ENCODE measurements at regions not wholly inside any gene's neighbourhood (a gene's known extent, or its start where the extent isn't known, plus 50 kb on each side); places are given as distances from the start of the nearest gene placed in this dataset.
A peak's percentile ranks its signal among the peaks of the same experiment; 100 is the strongest.

GRCh38 chr16:5693426-5693825, 595.8 kb upstream of the EEF2KMT start:
- DNase-seq: no peak
- no peak overlapping the region for H3K27ac ChIP-seq (ENCODE audit: low read length)
- H3K36me3 ChIP-seq (ENCODE audit: insufficient read depth, low read length): no peaks in the 10 kb centered on the region
- H4K20me1 ChIP-seq (ENCODE audit: insufficient read depth, low read depth, low read length): no peaks in the 10 kb centered on the region
- no peak overlapping the region for H3K9ac ChIP-seq (ENCODE audit: low read length)
- H3K4me2 ChIP-seq (ENCODE audit: low read depth, low read length, poor library complexity, severe bottlenecking): no peak overlapping the region
- H2AFZ ChIP-seq (ENCODE audit: low read length): no peak overlapping the region
- H3K4me1 ChIP-seq (ENCODE audit: low read length): no peaks in the 10 kb centered on the region
- no peaks in the 10 kb centered on the region for H3K27me3 ChIP-seq (ENCODE audit: low read length)
- H3K79me2 ChIP-seq (ENCODE audit: low read length): no peaks in the 10 kb centered on the region
- H3K4me3 ChIP-seq (ENCODE audit: low read length): no peak overlapping the region
- H3K9me2 ChIP-seq (replicated peaks; ENCODE audit: insufficient read depth, low read length): no peaks in the 10 kb centered on the region
- no peaks in the 10 kb centered on the region for H3K9me3 ChIP-seq (ENCODE audit: low read length)

- no peak overlapping the region for H3K9ac ChIP-seq (ENCODE audit: low read length)
- H3K27ac ChIP-seq (ENCODE audit: low read length): no peak overlapping the region
- no peaks in the 10 kb centered on the region for H3K4me1 ChIP-seq (ENCODE audit: low read length)
- no peak for DNase-seq
- H3K4me3 ChIP-seq (ENCODE audit: low read length): no peak overlapping the region
- H3K27me3 ChIP-seq (ENCODE audit: low read length): no peaks in the 10 kb centered on the region
- H3K9me2 ChIP-seq (replicated peaks; ENCODE audit: insufficient read depth, low read length): peaks cover 2% of the 10 kb centered on the region; the same call in 1 of the 2 replicates
- no peaks in the 10 kb centered on the region for H4K20me1 ChIP-seq (ENCODE audit: insufficient read depth, low read depth, low read length)
- no peaks in the 10 kb centered on the region for H3K9me3 ChIP-seq (ENCODE audit: low read length)
- H3K79me2 ChIP-seq (ENCODE audit: low read length): no peaks in the 10 kb centered on the region
- no peak overlapping the region for H2AFZ ChIP-seq (ENCODE audit: low read length)
- no peaks in the 10 kb centered on the region; the same call in 1 of the 2 replicates for H3K36me3 ChIP-seq (ENCODE audit: insufficient read depth, low read length)
- H3K4me2 ChIP-seq (ENCODE audit: low read depth, low read length, poor library complexity, severe bottlenecking): no peak overlapping the region
These were observed 584.4 kb upstream of the EEF2KMT start for GRCh38 chr16:5681966-5682365.

- Histone ChIP-seq H3K9me2 (replicated peaks; ENCODE audit: insufficient read depth, low read length) (no peaks in the 10 kb centered on the region), H3K4me3 (ENCODE audit: low read length) (no peak overlapping the region), H3K9ac (ENCODE audit: low read length) (no peak overlapping the region), H3K79me2 (ENCODE audit: low read length) (no peaks in the 10 kb centered on the region), H2AFZ (ENCODE audit: low read length) (no peak overlapping the region), H3K9me3 (ENCODE audit: low read length) (no peaks in the 10 kb centered on the region), H3K4me2 (ENCODE audit: low read depth, low read length, poor library complexity, severe bottlenecking) (no peak overlapping the region), H3K4me1 (ENCODE audit: low read length) (no peaks in the 10 kb centered on the region), H3K36me3 (ENCODE audit: insufficient read depth, low read length) (no peaks in the 10 kb centered on the region), H3K27me3 (ENCODE audit: low read length) (no peaks in the 10 kb centered on the region), H4K20me1 (ENCODE audit: insufficient read depth, low read depth, low read length) (no peaks in the 10 kb centered on the region), H3K27ac (ENCODE audit: low read length) (no peak overlapping the region)
- DNase-seq: peak; percentile 48
These were observed 580.8 kb upstream of the EEF2KMT start for GRCh38 chr16:5678371-5678770.

- DNase-seq: no peak
- no peak overlapping the region for H3K27ac ChIP-seq (ENCODE audit: low read length)
- no peak overlapping the region for H2AFZ ChIP-seq (ENCODE audit: low read length)
- no peaks in the 10 kb centered on the region for H3K79me2 ChIP-seq (ENCODE audit: low read length)
- H4K20me1 ChIP-seq (ENCODE audit: insufficient read depth, low read depth, low read length): no peaks in the 10 kb centered on the region
- H3K4me3 ChIP-seq (ENCODE audit: low read length): no peak overlapping the region
- no peaks in the 10 kb centered on the region for H3K4me1 ChIP-seq (ENCODE audit: low read length)
- no peaks in the 10 kb centered on the region for H3K9me2 ChIP-seq (replicated peaks; ENCODE audit: insufficient read depth, low read length)
- no peak overlapping the region for H3K4me2 ChIP-seq (ENCODE audit: low read depth, low read length, poor library complexity, severe bottlenecking)
- H3K9me3 ChIP-seq (ENCODE audit: low read length): no peaks in the 10 kb centered on the region
- H3K36me3 ChIP-seq (ENCODE audit: insufficient read depth, low read length): no peaks in the 10 kb centered on the region
- no peaks in the 10 kb centered on the region for H3K27me3 ChIP-seq (ENCODE audit: low read length)
- H3K9ac ChIP-seq (ENCODE audit: low read length): no peak overlapping the region
These were observed 573.8 kb upstream of the EEF2KMT start for GRCh38 chr16:5671421-5671820.

- H3K9me3 ChIP-seq (ENCODE audit: low read length): no peaks in the 10 kb centered on the region
- no peaks in the 10 kb centered on the region for H3K79me2 ChIP-seq (ENCODE audit: low read length)
- DNase-seq: no peak
- H3K4me1 ChIP-seq (ENCODE audit: low read length): no peaks in the 10 kb centered on the region
- H3K27me3 ChIP-seq (ENCODE audit: low read length): no peaks in the 10 kb centered on the region
- no peak overlapping the region for H3K4me3 ChIP-seq (ENCODE audit: low read length)
- H3K27ac ChIP-seq (ENCODE audit: low read length): no peak overlapping the region
- H4K20me1 ChIP-seq (ENCODE audit: insufficient read depth, low read depth, low read length): no peaks in the 10 kb centered on the region
- H3K9ac ChIP-seq (ENCODE audit: low read length): no peak overlapping the region
- H3K36me3 ChIP-seq (ENCODE audit: insufficient read depth, low read length): no peaks in the 10 kb centered on the region
- no peaks in the 10 kb centered on the region for H3K9me2 ChIP-seq (replicated peaks; ENCODE audit: insufficient read depth, low read length)
- H3K4me2 ChIP-seq (ENCODE audit: low read depth, low read length, poor library complexity, severe bottlenecking): no peak overlapping the region
- no peak overlapping the region for H2AFZ ChIP-seq (ENCODE audit: low read length)
These were observed 572.6 kb upstream of the EEF2KMT start for GRCh38 chr16:5670198-5670597.

- Histone ChIP-seq H3K4me3 (ENCODE audit: low read length) (no peak overlapping the region), H4K20me1 (ENCODE audit: insufficient read depth, low read depth, low read length) (no peaks in the 10 kb centered on the region), H3K9me3 (ENCODE audit: low read length) (no peaks in the 10 kb centered on the region), H3K4me2 (ENCODE audit: low read depth, low read length, poor library complexity, severe bottlenecking) (no peak overlapping the region), H3K79me2 (ENCODE audit: low read length) (no peaks in the 10 kb centered on the region), H3K4me1 (ENCODE audit: low read length) (no peaks in the 10 kb centered on the region), H3K36me3 (ENCODE audit: insufficient read depth, low read length) (no peaks in the 10 kb centered on the region), H3K27ac (ENCODE audit: low read length) (no peak overlapping the region), H3K9ac (ENCODE audit: low read length) (no peak overlapping the region), H2AFZ (ENCODE audit: low read length) (no peak overlapping the region), H3K9me2 (replicated peaks; ENCODE audit: insufficient read depth, low read length) (no peaks in the 10 kb centered on the region), H3K27me3 (ENCODE audit: low read length) (no peaks in the 10 kb centered on the region)
- no peak for DNase-seq
These were observed 571.0 kb upstream of the EEF2KMT start for GRCh38 chr16:5668553-5668952.

- DNase-seq: no peak
- H3K36me3 ChIP-seq (ENCODE audit: insufficient read depth, low read length): no peaks in the 10 kb centered on the region
- no peaks in the 10 kb centered on the region for H3K4me1 ChIP-seq (ENCODE audit: low read length)
- H3K27me3 ChIP-seq (ENCODE audit: low read length): no peaks in the 10 kb centered on the region
- no peak overlapping the region for H3K27ac ChIP-seq (ENCODE audit: low read length)
- H3K9me3 ChIP-seq (ENCODE audit: low read length): no peaks in the 10 kb centered on the region
- H3K4me2 ChIP-seq (ENCODE audit: low read depth, low read length, poor library complexity, severe bottlenecking): no peak overlapping the region
- no peak overlapping the region for H2AFZ ChIP-seq (ENCODE audit: low read length)
- no peak overlapping the region for H3K9ac ChIP-seq (ENCODE audit: low read length)
- no peak overlapping the region for H3K4me3 ChIP-seq (ENCODE audit: low read length)
- no peaks in the 10 kb centered on the region for H4K20me1 ChIP-seq (ENCODE audit: insufficient read depth, low read depth, low read length)
- H3K9me2 ChIP-seq (replicated peaks; ENCODE audit: insufficient read depth, low read length): no peaks in the 10 kb centered on the region
- H3K79me2 ChIP-seq (ENCODE audit: low read length): no peaks in the 10 kb centered on the region
These were observed 568.2 kb upstream of the EEF2KMT start for GRCh38 chr16:5665834-5666233.

- Histone ChIP-seq H4K20me1 (ENCODE audit: insufficient read depth, low read depth, low read length) (no peaks in the 10 kb centered on the region), H3K9me2 (replicated peaks; ENCODE audit: insufficient read depth, low read length) (no peaks in the 10 kb centered on the region), H3K4me1 (ENCODE audit: low read length) (no peaks in the 10 kb centered on the region), H3K27me3 (ENCODE audit: low read length) (no peaks in the 10 kb centered on the region), H3K4me3 (ENCODE audit: low read length) (no peak overlapping the region), H3K4me2 (ENCODE audit: low read depth, low read length, poor library complexity, severe bottlenecking) (no peak overlapping the region), H3K79me2 (ENCODE audit: low read length) (no peaks in the 10 kb centered on the region), H3K27ac (ENCODE audit: low read length) (no peak overlapping the region), H2AFZ (ENCODE audit: low read length) (no peak overlapping the region), H3K9me3 (ENCODE audit: low read length) (no peaks in the 10 kb centered on the region), H3K9ac (ENCODE audit: low read length) (no peak overlapping the region), H3K36me3 (ENCODE audit: insufficient read depth, low read length) (no peaks in the 10 kb centered on the region)
- no peak for DNase-seq
These were observed 556.2 kb upstream of the EEF2KMT start for GRCh38 chr16:5653789-5654188.

- H4K20me1 ChIP-seq (ENCODE audit: insufficient read depth, low read depth, low read length): no peaks in the 10 kb centered on the region
- no peaks in the 10 kb centered on the region for H3K9me3 ChIP-seq (ENCODE audit: low read length)
- no peaks in the 10 kb centered on the region for H3K36me3 ChIP-seq (ENCODE audit: insufficient read depth, low read length)
- H2AFZ ChIP-seq (ENCODE audit: low read length): no peak overlapping the region
- H3K4me2 ChIP-seq (ENCODE audit: low read depth, low read length, poor library complexity, severe bottlenecking): no peak overlapping the region
- no peaks in the 10 kb centered on the region for H3K9me2 ChIP-seq (replicated peaks; ENCODE audit: insufficient read depth, low read length)
- H3K27me3 ChIP-seq (ENCODE audit: low read length): no peaks in the 10 kb centered on the region
- H3K9ac ChIP-seq (ENCODE audit: low read length): no peak overlapping the region
- no peak overlapping the region for H3K27ac ChIP-seq (ENCODE audit: low read length)
- no peak for DNase-seq
- H3K4me3 ChIP-seq (ENCODE audit: low read length): no peak overlapping the region
- no peaks in the 10 kb centered on the region for H3K4me1 ChIP-seq (ENCODE audit: low read length)
- no peaks in the 10 kb centered on the region for H3K79me2 ChIP-seq (ENCODE audit: low read length)
These were observed 555.4 kb upstream of the EEF2KMT start for GRCh38 chr16:5653041-5653440.

Measured in Karpas-422 (cell line).